ENCODE measurements at regions not wholly inside any gene's neighbourhood (a gene's known extent, or its start where the extent isn't known, plus 50 kb on each side); places are given as distances from the start of the nearest gene placed in this dataset.

DNA sequence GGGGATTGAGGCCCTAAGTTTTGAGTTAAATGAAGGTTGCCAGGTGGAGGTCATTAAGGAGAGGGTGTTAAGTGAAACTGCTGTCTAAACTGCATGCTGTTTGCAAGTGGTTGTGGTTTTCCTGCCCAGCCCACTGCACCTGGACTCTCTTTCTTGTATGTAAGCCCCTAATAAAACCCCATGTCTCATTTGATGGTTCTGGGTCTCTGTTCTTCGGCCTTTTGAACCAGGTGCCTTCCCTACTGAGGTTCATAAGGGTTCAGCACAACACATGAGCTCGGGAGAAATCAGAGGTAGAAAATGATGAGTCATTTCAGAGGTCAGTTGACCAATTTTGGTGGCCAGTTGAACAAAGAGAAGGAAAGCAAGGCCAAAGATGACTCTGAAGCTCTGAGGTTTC is 382.5 kb downstream of the RPS29 start:
- ATAC-seq (ENCODE audit: low read depth) (no peak), DNase-seq (ENCODE audit: low spot score) (no peak)
- H3K27me3 ChIP-seq (ENCODE audit: insufficient read depth, poor library complexity, severe bottlenecking) = peaks cover 19% of the 10 kb centered on the region
- no peak overlapping the region for H3K27ac ChIP-seq (ENCODE audit: poor library complexity, severe bottlenecking)
- TF ChIP-seq, protein P1, sequence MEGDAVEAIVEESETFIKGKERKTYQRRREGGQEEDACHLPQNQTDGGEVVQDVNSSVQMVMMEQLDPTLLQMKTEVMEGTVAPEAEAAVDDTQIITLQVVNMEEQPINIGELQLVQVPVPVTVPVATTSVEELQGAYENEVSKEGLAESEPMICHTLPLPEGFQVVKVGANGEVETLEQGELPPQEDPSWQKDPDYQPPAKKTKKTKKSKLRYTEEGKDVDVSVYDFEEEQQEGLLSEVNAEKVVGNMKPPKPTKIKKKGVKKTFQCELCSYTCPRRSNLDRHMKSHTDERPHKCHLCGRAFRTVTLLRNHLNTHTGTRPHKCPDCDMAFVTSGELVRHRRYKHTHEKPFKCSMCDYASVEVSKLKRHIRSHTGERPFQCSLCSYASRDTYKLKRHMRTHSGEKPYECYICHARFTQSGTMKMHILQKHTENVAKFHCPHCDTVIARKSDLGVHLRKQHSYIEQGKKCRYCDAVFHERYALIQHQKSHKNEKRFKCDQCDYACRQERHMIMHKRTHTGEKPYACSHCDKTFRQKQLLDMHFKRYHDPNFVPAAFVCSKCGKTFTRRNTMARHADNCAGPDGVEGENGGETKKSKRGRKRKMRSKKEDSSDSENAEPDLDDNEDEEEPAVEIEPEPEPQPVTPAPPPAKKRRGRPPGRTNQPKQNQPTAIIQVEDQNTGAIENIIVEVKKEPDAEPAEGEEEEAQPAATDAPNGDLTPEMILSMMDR (IDR thresholded peaks at IDR 0.05; ENCODE audit: poor library complexity, severe bottlenecking) = no peak
- H3K36me3 ChIP-seq (ENCODE audit: low read depth) = no peaks in the 10 kb centered on the region
- no peak overlapping the region for H3K4me3 ChIP-seq (ENCODE audit: severe bottlenecking)
- no peaks in the 10 kb centered on the region for H3K9me3 ChIP-seq (ENCODE audit: severe bottlenecking)
- no peaks in the 10 kb centered on the region for H3K4me1 ChIP-seq (ENCODE audit: insufficient read depth, poor library complexity, severe bottlenecking)

DNA sequence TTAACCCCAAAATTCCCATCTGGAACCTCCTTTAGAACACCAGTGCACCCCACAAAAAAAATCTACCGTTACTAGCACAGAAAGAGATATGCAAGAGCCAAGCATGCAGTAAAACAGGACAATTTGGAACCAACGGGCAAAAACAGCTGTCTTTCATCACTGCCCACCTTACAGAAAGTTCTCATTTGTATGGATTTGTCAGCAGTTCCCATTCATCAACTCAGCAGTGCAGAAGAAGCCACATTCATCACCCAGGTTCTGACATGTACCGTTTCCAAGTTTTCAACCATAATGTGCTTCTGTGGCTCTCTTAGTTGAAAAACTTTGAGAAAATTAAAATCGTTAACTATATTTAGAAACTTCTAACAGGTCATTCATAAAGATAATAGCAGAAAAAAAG is 387.0 kb downstream of the RPS29 start:
- DNase-seq (ENCODE audit: low spot score) = no peak

DNA sequence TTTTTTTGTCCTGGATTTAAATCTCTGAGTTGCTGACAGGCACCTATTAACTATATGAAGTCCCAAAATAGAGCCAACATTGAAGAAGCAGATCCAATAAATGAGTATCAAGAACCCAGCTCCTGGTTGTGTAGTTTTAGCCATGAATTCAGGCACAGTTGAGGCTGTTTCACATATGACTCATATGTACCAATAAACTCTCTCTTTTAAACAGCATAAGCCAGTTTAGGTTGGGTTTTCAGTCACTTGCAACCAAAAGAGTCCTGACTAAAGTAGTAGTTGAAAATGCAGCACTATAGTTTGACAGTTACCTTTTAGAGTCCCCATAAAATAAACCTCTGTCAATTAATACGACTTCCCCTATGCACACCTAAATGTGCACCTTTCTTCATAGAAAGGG is 389.9 kb downstream of the RPS29 start:
- Histone ChIP-seq H3K9me3 (ENCODE audit: severe bottlenecking) (no peaks in the 10 kb centered on the region), H3K27ac (ENCODE audit: poor library complexity, severe bottlenecking) (no peak overlapping the region), H3K4me3 (ENCODE audit: severe bottlenecking) (no peak overlapping the region), H3K27me3 (ENCODE audit: insufficient read depth, poor library complexity, severe bottlenecking) (peaks cover 13% of the 10 kb centered on the region), H3K4me1 (ENCODE audit: insufficient read depth, poor library complexity, severe bottlenecking) (no peaks in the 10 kb centered on the region), H3K36me3 (ENCODE audit: low read depth) (no peaks in the 10 kb centered on the region)
- no peak for ATAC-seq (ENCODE audit: low read depth)
- DNase-seq (ENCODE audit: low spot score) = no peak
- TF ChIP-seq, protein P1 (IDR thresholded peaks at IDR 0.05; ENCODE audit: poor library complexity, severe bottlenecking) = no peak

More for the DNA sequence above, 387.0 kb downstream of the RPS29 start:
- Histone ChIP-seq H3K4me3 (ENCODE audit: severe bottlenecking) (no peak overlapping the region), H3K36me3 (ENCODE audit: low read depth) (no peaks in the 10 kb centered on the region), H3K27me3 (ENCODE audit: insufficient read depth, poor library complexity, severe bottlenecking) (peaks cover 18% of the 10 kb centered on the region), H3K27ac (ENCODE audit: poor library complexity, severe bottlenecking) (no peak overlapping the region), H3K9me3 (ENCODE audit: severe bottlenecking) (no peaks in the 10 kb centered on the region), H3K4me1 (ENCODE audit: insufficient read depth, poor library complexity, severe bottlenecking) (no peaks in the 10 kb centered on the region)
- no peak for ATAC-seq (ENCODE audit: low read depth)
- TF ChIP-seq, protein P1 (IDR thresholded peaks at IDR 0.05; ENCODE audit: poor library complexity, severe bottlenecking) = no peak

DNA sequence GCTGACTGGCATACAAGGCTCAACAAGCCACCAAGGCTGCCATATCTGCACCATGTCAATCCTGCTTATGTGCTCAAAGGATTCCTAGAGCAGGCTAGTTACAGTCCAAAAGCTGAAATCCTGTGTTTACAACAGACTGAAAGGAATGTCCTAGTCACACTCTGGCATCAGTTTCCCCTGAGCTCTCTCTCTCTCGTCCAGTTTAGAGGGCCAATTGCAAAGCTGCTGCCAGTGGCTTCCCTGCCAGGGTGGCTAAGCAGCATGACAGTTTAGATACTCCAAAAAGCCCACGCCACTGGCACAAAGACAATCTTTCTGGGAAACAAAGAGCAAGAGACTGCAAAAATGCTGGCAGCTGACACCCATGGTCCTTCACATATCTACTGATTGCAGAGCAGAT is 392.1 kb downstream of the RPS29 start:
- Histone ChIP-seq H3K4me1 (ENCODE audit: insufficient read depth, poor library complexity, severe bottlenecking) (no peaks in the 10 kb centered on the region), H3K9me3 (ENCODE audit: severe bottlenecking) (no peaks in the 10 kb centered on the region), H3K27me3 (ENCODE audit: insufficient read depth, poor library complexity, severe bottlenecking) (peaks cover 16% of the 10 kb centered on the region), H3K36me3 (ENCODE audit: low read depth) (no peaks in the 10 kb centered on the region), H3K4me3 (ENCODE audit: severe bottlenecking) (no peak overlapping the region), H3K27ac (ENCODE audit: poor library complexity, severe bottlenecking) (no peak overlapping the region)
- no peak for ATAC-seq (ENCODE audit: low read depth)
- TF ChIP-seq, protein P1 (IDR thresholded peaks at IDR 0.05; ENCODE audit: poor library complexity, severe bottlenecking) = no peak
- DNase-seq (ENCODE audit: low spot score) = no peak

DNA sequence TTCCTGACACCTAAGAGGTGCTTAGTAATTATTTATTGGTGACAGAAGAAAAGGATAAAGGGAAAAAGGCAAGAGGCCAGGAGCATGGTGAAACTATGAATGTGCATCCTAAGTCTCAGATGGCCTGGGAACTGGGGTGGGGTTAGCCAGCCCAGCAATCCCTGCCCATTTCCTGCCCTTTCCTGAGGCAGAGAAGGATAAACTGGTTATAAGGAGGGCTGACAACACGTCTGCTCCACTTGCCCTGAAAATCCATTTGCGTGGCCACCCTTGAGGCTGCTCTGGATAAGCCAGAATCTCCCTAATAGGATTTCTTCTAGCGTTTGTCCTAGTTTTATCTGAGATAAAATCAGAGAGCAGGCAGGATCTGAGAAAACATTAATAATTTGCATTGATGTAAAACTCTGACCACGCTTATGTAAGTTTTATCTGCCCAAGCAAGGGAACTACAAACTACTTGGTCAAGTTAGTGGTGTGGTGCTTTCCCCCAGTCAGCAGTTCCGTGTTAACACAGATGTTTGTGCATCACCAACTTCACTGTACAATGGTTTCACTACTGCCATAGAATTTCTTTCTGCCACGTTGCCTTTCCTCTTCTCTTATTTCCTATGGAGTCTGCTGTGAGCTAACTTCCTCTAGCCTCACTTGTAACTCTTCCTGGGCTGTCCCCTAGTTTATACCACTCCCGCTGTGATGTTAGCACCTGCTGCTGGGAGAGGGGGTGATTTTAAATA is 392.7 kb downstream of the RPS29 start:
- Histone ChIP-seq H3K9me3 (ENCODE audit: severe bottlenecking) (no peaks in the 10 kb centered on the region), H3K27ac (ENCODE audit: poor library complexity, severe bottlenecking) (no peak overlapping the region), H3K27me3 (ENCODE audit: insufficient read depth, poor library complexity, severe bottlenecking) (peaks cover 10% of the 10 kb centered on the region), H3K36me3 (ENCODE audit: low read depth) (no peaks in the 10 kb centered on the region), H3K4me1 (ENCODE audit: insufficient read depth, poor library complexity, severe bottlenecking) (no peaks in the 10 kb centered on the region), H3K4me3 (ENCODE audit: severe bottlenecking) (no peak overlapping the region)
- no peak for DNase-seq (ENCODE audit: low spot score)
- no peak for ATAC-seq (ENCODE audit: low read depth)
- TF ChIP-seq, protein P1 (IDR thresholded peaks at IDR 0.05; ENCODE audit: poor library complexity, severe bottlenecking) = no peak

Data from RWPE2 (cell line).